Panc1 (cell line): ENCODE measurements at regions not wholly inside any gene's neighbourhood (a gene's known extent, or its start where the extent isn't known, plus 50 kb on each side); places are given as distances from the start of the nearest gene placed in this dataset.

Experiments
- POLR2AphosphoS5 ChIP-seq: IDR thresholded peaks from 2 replicates; pipeline ENCODE4 v1.6.1; 2012; ENCODE audit warnings: mild to moderate bottlenecking, low read depth, low read length, moderate library complexity
- SIN3A ChIP-seq: IDR thresholded peaks from 2 replicates; pipeline ENCODE4 v1.6.1; 2012; ENCODE audit warnings: low read depth, mild to moderate bottlenecking, low read length, moderate library complexity, borderline replicate concordance; ENCODE audit not compliant: insufficient read depth
- TF ChIP-seq, protein P1 (sequence below): fragments of 450-650 bp; IDR thresholded peaks from 2 replicates; pipeline ENCODE4 v1.5.1; 2017; ENCODE audit warnings: mild to moderate bottlenecking
- TF ChIP-seq, protein P2 (sequence below), 2 experiments: IDR thresholded peaks; 2 replicates each; pipeline ENCODE4 v1.6.1; 2011 to 2012; ENCODE audit warnings: low read depth in 2 of 2, control low read depth in 1 of 2, low read length in 1 of 2, mild to moderate bottlenecking in 1 of 2, moderate library complexity in 1 of 2; ENCODE audit not compliant: insufficient read depth in 1 of 2

DNA sequence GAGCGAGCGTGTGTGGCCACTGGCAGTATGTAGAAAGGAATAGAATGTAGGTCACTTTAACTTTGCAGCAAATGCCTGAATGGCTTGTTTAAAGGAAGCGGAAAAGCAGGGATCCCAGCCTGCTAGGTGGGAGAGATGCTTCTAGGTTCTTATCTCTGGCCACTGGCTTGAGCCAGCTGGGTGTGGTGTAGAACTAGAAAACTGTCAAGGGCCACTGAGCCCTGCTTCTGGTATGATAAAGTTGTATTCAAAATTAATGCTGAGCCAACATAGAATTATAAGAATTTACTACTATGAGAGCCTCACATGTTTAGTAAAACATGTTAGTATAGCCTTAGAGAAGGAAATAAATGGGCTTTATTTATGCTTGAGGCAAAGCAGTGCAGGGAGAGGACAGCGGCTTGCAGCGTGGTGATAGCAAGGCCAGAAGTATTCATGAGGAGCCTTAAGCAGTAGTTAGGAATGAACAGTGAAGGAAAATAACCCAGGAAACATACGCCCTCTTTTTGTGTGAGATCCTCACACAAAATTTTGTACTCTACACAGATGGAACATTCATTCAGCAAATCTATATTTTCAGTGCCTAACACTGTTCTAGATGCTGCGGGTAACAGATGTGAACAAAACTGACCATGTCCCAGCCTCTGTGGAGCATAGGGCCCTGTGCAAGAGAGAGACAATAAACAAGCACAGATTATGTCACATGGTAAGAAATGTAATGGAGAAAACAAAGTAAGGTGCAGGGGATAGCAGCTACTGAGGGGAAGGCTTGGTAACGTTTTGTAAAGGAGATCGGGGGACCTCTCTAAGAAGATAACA lies 863.2 kb downstream of the DIAPH3 start:
- TF ChIP-seq POLR2AphosphoS5 (no peak), SIN3A (no peak)
- TF ChIP-seq, protein P1, sequence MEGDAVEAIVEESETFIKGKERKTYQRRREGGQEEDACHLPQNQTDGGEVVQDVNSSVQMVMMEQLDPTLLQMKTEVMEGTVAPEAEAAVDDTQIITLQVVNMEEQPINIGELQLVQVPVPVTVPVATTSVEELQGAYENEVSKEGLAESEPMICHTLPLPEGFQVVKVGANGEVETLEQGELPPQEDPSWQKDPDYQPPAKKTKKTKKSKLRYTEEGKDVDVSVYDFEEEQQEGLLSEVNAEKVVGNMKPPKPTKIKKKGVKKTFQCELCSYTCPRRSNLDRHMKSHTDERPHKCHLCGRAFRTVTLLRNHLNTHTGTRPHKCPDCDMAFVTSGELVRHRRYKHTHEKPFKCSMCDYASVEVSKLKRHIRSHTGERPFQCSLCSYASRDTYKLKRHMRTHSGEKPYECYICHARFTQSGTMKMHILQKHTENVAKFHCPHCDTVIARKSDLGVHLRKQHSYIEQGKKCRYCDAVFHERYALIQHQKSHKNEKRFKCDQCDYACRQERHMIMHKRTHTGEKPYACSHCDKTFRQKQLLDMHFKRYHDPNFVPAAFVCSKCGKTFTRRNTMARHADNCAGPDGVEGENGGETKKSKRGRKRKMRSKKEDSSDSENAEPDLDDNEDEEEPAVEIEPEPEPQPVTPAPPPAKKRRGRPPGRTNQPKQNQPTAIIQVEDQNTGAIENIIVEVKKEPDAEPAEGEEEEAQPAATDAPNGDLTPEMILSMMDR: no peak
- TF ChIP-seq, protein P2, sequence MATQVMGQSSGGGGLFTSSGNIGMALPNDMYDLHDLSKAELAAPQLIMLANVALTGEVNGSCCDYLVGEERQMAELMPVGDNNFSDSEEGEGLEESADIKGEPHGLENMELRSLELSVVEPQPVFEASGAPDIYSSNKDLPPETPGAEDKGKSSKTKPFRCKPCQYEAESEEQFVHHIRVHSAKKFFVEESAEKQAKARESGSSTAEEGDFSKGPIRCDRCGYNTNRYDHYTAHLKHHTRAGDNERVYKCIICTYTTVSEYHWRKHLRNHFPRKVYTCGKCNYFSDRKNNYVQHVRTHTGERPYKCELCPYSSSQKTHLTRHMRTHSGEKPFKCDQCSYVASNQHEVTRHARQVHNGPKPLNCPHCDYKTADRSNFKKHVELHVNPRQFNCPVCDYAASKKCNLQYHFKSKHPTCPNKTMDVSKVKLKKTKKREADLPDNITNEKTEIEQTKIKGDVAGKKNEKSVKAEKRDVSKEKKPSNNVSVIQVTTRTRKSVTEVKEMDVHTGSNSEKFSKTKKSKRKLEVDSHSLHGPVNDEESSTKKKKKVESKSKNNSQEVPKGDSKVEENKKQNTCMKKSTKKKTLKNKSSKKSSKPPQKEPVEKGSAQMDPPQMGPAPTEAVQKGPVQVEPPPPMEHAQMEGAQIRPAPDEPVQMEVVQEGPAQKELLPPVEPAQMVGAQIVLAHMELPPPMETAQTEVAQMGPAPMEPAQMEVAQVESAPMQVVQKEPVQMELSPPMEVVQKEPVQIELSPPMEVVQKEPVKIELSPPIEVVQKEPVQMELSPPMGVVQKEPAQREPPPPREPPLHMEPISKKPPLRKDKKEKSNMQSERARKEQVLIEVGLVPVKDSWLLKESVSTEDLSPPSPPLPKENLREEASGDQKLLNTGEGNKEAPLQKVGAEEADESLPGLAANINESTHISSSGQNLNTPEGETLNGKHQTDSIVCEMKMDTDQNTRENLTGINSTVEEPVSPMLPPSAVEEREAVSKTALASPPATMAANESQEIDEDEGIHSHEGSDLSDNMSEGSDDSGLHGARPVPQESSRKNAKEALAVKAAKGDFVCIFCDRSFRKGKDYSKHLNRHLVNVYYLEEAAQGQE (IDR thresholded peaks at IDR 0.05; ENCODE audit: insufficient read depth in 1 of 2, low read depth in 2 of 2, low read length in 1 of 2): no peak
